Transverse colon (tissue), 4 donors: ENCODE measurements at regions not wholly inside any gene's neighbourhood (a gene's known extent, or its start where the extent isn't known, plus 50 kb on each side); places are given as distances from the start of the nearest gene placed in this dataset.

Experiments used
- POLR2A ChIP-seq: fragments of 450-650 bp; IDR thresholded peaks from one replicate; pipeline ENCODE4 v1.6.1; 2016; ENCODE audit warnings: antibody characterized with exemption, mild to moderate bottlenecking, moderate library complexity
- POLR2AphosphoS5 ChIP-seq, 3 donors: sonication (generic); formaldehyde crosslinking; IDR thresholded peaks; one replicate each; pipeline ENCODE4 v1.6.1; 2016; ENCODE audit warnings: antibody characterized with exemption in 3 of 3
- TF ChIP-seq, protein P1 (sequence below), 5 experiments: fragments of 200-600 bp in 3 of 5; fragments of 450-650 bp in 2 of 5; sonication (generic) in 3 of 5; IDR thresholded peaks; 1 replicate in 2 of 5; 2 replicates in 3 of 5; pipeline ENCODE4 v1.5.1; 2016 to 2017; ENCODE audit warnings: antibody characterized with exemption in 5 of 5, inconsistent platforms in 3 of 5, mild to moderate bottlenecking in 2 of 5, moderate library complexity in 1 of 5

DNA sequence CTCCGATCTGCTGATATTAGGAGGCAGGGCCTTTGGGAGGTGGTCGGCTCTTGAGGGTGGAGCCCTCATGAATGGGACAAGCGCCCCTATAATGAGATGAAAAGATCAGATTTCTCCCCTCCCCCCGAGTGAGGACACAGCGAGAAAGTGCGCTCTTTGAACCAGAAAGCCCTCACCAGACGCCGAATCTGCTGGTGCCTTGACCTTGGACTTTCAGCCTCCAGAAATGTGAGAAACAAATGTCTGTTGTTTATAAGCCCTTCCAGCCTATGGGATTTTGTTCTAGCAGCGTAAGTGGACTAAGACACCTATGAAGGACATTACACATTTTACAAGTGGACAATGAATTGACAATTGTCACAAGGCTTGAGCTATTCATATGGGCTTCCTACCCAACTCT, 80.2 kb downstream of the RIPK4 start:
- TF ChIP-seq POLR2A (no peak), POLR2AphosphoS5 (IDR thresholded peaks at IDR 0.05) (no peak)
- TF ChIP-seq, protein P1, sequence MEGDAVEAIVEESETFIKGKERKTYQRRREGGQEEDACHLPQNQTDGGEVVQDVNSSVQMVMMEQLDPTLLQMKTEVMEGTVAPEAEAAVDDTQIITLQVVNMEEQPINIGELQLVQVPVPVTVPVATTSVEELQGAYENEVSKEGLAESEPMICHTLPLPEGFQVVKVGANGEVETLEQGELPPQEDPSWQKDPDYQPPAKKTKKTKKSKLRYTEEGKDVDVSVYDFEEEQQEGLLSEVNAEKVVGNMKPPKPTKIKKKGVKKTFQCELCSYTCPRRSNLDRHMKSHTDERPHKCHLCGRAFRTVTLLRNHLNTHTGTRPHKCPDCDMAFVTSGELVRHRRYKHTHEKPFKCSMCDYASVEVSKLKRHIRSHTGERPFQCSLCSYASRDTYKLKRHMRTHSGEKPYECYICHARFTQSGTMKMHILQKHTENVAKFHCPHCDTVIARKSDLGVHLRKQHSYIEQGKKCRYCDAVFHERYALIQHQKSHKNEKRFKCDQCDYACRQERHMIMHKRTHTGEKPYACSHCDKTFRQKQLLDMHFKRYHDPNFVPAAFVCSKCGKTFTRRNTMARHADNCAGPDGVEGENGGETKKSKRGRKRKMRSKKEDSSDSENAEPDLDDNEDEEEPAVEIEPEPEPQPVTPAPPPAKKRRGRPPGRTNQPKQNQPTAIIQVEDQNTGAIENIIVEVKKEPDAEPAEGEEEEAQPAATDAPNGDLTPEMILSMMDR (IDR thresholded peaks at IDR 0.05): no peak
